Heart right ventricle (tissue), 16 donors: ENCODE measurements at regions not wholly inside any gene's neighbourhood (a gene's known extent, or its start where the extent isn't known, plus 50 kb on each side); places are given as distances from the start of the nearest gene placed in this dataset.

Experiments
- ATAC-seq, 8 donors: fragments of 200-7000 bp; cut with Tn5 transposase; one replicate each; pipeline ENCODE4 v1.9.1; 2020; ENCODE audit warnings: mild to moderate bottlenecking in 8 of 8, moderate library complexity in 8 of 8, moderate number of reproducible peaks in 1 of 8
- DNase-seq, 2 donors: peaks; one replicate each; pipeline ENCODE4 v3.0.0-alpha.2; 2020
- H3K27ac ChIP-seq, 10 donors: fragments of 200-600 bp; sonication (generic) in 2 of 10; one replicate each; pipeline versions ENCODE4 v1.5.0 to v1.8.0; 2020 to 2022; ENCODE audit warnings: mild to moderate bottlenecking in 3 of 10
- H3K27me3 ChIP-seq, 7 donors: fragments of 200-600 bp; one replicate each; pipeline ENCODE4 v1.8.0; 2021 to 2022; ENCODE audit warnings: mild to moderate bottlenecking in 2 of 7
- H3K36me3 ChIP-seq, 9 donors: fragments of 200-600 bp; sonication (generic) in 1 of 9; one replicate each; pipeline versions ENCODE4 v1.5.0 to v1.8.0; 2020 to 2022; ENCODE audit warnings: mild to moderate bottlenecking in 2 of 9
- H3K4me1 ChIP-seq, 9 donors: fragments of 200-600 bp; sonication (generic) in 1 of 9; one replicate each; pipeline versions ENCODE4 v1.5.0 to v1.8.0; 2020 to 2022; ENCODE audit warnings: mild to moderate bottlenecking in 4 of 9
- H3K4me3 ChIP-seq, 10 donors: fragments of 200-600 bp; sonication (generic) in 2 of 10; one replicate each; pipeline versions ENCODE4 v1.5.0 to v1.8.0; 2020 to 2022; ENCODE audit warnings: mild to moderate bottlenecking in 7 of 10, moderate library complexity in 2 of 10
- H3K9me3 ChIP-seq, 11 donors: fragments of 200-600 bp in 10 of 11; sonication (generic) in 2 of 11; one replicate each; pipeline versions ENCODE4 v1.5.0 to v1.8.0; 2013 to 2022; ENCODE audit warnings: mild to moderate bottlenecking in 2 of 11, control low read depth in 1 of 11, moderate library complexity in 1 of 11
- WGBS, 2 donors: extraction: QIAGEN DNeasy Blood & Tissue Kit; methylation state at CpG; one replicate each; pipeline ENCODE4 v1.1.7; 2013; ENCODE audit warnings: inconsistent platforms in 1 of 2; 5-methylcytosine and 5-hydroxymethylcytosine counted together
- intact Hi-C, 10 donors: fragments of 100-400 bp; cut with DNase I; formaldehyde crosslinking; loops; one replicate each; pipeline versions ENCODE4 v1.11.1 to v1.14.2; 2022
- TF ChIP-seq, protein P1 (sequence below), 9 donors: fragments of 200-600 bp; sonication (generic) in 2 of 9; IDR thresholded peaks; one replicate each; pipeline versions ENCODE4 v1.5.0 to v1.8.0; 2021 to 2022; ENCODE audit warnings: antibody characterized with exemption in 9 of 9, mild to moderate bottlenecking in 5 of 9, moderate library complexity in 1 of 9
- donor health status: Arrhythmogenic right ventricular cardiomyopathy.
- donor health status: ischemic (EF 13 %, LVEDD 7.1; RV severe dilation, severe dysfunction).
- donor health status: healthy with polysubstance abuse.
- donor health status: DM: no; HTN: yes; CAD: no.
- donor health status: DM: no; HTN: no; CAD: no.
- donor health status: ischemic (EF 25% LVEDD 6.9; RV normal size, moderate dysfunction).
- donor health status: ischemic (EF 25% LVEDD 5.7; RV mildly dilated, moderate dysfunction).
- donor health status: healthy.
- donor health status: DM: yes; HTN: yes; CAD: no.
- donor health status: Ischemic cardiomyopathy.
- donor health status: ischemic (EF 35%, LVEDD 5.7; RV mildly dilated, moderate dysfunction).
- donor health status: nonischemic (EF 11% LVEDD 7.7; RV severe dilation, severe dysfunction).
- donor health status: DM: yes; HTN: yes; CAD: no.
- donor health status: PGD.
- donor health status: ischemic (EF 29% LVEDD 5.4; RV normal size, mild dysfunction).
- donor health status: nonischemic (EF 23%, LVEDD 6.1; RV moderate dilation, normal function).

DNA sequence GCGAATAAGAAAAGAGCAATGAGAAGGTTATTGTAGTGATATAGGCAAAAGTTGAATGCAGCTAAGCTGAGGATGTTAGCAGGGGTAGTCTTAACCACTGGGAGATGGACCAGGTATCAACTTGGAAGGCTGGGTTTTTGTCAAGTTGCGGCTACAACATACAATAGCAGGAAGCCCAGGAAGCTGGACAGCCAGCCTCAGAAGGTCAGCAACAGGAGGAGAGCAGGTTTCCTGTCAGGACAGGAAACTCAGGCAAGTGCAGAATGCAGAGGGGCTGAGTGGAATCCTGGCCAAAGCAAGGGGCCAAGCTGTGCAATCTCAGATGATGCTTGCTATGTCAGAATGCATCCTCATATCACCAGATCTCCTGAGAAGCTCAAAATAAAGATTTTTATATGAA, 530.0 kb upstream of the ID2 start:
- Histone ChIP-seq H3K36me3 (no peaks in the 10 kb centered on the region), H3K9me3 (peaks cover 0 to 4% (median 0%) of the 10 kb centered on the region in 11 donors), H3K4me1 (peaks cover 0 to 26% (median 4%) of the 10 kb centered on the region in 9 donors), H3K27ac (peak overlapping the region in 1 of 10 donors; percentile 18), H3K27me3 (no peaks in the 10 kb centered on the region), H3K4me3 (no peak overlapping the region)
- intact Hi-C loops: loop anchor here in 1 of 10 donors (10.0 kb wide), 1 partner anchor 533 kb away; the partner anchor contains the start of gene ID2
- peak in 5 of 8 donors; percentile 22 to 69 (median 52) for ATAC-seq
- TF ChIP-seq, protein P1, sequence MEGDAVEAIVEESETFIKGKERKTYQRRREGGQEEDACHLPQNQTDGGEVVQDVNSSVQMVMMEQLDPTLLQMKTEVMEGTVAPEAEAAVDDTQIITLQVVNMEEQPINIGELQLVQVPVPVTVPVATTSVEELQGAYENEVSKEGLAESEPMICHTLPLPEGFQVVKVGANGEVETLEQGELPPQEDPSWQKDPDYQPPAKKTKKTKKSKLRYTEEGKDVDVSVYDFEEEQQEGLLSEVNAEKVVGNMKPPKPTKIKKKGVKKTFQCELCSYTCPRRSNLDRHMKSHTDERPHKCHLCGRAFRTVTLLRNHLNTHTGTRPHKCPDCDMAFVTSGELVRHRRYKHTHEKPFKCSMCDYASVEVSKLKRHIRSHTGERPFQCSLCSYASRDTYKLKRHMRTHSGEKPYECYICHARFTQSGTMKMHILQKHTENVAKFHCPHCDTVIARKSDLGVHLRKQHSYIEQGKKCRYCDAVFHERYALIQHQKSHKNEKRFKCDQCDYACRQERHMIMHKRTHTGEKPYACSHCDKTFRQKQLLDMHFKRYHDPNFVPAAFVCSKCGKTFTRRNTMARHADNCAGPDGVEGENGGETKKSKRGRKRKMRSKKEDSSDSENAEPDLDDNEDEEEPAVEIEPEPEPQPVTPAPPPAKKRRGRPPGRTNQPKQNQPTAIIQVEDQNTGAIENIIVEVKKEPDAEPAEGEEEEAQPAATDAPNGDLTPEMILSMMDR (IDR thresholded peaks at IDR 0.05): no peak
- no peak for DNase-seq
- 75 to 76% methylated on average over 2 of the region's 2 CpGs for WGBS, 2 donors

DNA sequence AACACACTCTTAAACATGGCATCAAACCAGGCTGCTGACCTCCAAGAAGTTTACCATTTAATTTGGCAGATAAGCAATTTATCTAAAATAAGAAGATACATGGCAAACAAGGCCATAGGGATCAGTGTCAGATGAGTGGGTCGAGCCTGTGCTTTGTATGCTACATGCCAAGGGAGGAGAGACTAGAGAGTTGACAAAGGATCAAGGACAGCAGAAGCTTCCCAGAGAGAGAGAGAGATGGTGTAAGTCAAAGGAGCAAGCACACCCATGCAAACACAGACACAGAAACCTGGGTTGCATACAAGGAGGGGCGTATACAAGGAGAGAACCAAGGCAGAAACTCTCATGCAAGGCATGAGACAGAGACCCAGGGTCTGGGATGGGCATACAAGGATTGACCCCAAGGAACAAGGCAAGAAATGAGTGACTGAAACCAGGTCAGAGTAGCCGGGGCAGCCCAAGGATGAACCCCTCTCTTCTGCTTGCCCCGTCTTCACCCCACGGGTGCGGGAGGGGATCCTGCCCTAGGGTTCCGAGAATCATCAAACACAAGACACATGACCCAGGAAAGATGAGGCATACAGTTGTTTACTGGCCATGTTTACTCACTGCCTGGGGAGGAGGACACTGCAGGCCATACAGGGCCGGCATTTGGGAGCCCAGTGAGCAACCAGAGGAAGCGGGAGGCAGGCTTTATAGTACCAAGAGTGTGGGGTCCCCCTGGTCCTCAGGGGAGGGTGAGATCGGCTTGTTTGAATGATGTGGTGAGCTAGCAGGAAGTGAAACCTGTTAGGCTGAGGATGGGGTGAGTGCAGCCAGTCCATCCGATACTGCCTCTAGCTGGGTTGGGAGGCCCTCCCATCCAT, 529.2 kb upstream of the ID2 start:
- Histone ChIP-seq H3K36me3 (no peaks in the 10 kb centered on the region), H3K4me1 (peaks cover 0 to 19% (median 0%) of the 10 kb centered on the region in 9 donors), H3K27ac (peak overlapping the region in 1 of 10 donors; percentile 16), H3K4me3 (no peak overlapping the region), H3K27me3 (no peaks in the 10 kb centered on the region), H3K9me3 (peaks cover 0 to 7% (median 0%) of the 10 kb centered on the region in 11 donors)
- no peak for ATAC-seq
- no peak for DNase-seq
- TF ChIP-seq, protein P1 (IDR thresholded peaks at IDR 0.05): no peak
- 88 to 91% methylated on average over 11 of the region's 11 CpGs for WGBS, 2 donors
- intact Hi-C loops: loop anchor here in 1 of 10 donors (10.0 kb wide), 1 partner anchor 532 kb away; the partner anchor contains the start of gene ID2

DNA sequence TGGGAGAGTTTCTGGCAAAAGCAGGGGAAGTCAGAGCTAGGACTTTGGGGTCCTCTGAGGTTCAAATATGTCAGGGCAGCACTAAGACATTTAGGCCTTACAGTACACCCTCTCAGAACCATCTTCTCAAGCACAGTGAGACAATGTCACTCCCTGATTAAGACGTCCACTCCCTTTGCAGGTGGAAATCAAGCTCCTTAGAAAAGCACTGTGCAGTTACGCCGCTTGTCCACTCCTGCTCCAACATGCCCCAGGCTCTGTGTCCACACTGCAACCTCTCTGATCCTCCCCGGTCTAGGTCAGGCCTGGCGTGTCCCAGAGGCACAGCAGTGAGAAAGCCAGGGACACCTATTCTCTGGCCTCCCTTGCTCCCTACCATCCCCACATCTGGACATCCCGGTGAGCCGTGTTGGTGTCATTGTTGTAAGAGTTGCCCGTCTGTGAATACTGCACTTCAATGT, 528.6 kb upstream of the ID2 start:
- whole genome bisulfite sequencing, 2 donors: 97 to 99% methylated on average over 8 of the region's 8 CpGs
- ATAC-seq: no peak
- Histone ChIP-seq H3K27me3 (no peaks in the 10 kb centered on the region), H3K36me3 (no peaks in the 10 kb centered on the region), H3K9me3 (peaks cover 0 to 7% (median 0%) of the 10 kb centered on the region in 11 donors), H3K27ac (no peak overlapping the region), H3K4me1 (peaks cover 0 to 19% (median 0%) of the 10 kb centered on the region in 9 donors), H3K4me3 (no peak overlapping the region)
- intact Hi-C loops: loop anchor here in 1 of 10 donors (10.0 kb wide), 1 partner anchor 532 kb away; the partner anchor contains the start of gene ID2
- TF ChIP-seq, protein P1 (IDR thresholded peaks at IDR 0.05): no peak
- no peak for DNase-seq

DNA sequence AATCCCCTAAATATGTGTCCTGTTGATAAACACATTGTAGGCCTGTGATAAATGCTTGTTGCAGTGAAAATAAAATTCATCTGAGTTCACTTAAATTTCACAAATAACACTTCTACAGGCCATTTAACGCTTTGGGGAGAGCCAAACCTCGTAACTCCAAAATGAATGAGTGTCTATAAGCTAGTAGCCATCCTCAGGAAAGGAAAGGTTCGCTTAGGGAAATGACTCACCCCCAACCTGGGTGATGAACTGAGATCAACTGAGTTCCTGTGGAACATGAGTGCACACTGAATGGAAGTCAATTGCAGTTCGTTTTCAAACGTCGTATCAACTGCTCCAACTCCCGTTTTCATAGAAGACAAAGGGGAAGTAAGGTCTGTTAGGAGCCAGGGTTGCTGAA, 527.6 kb upstream of the ID2 start:
- no peaks in the 10 kb centered on the region for H3K36me3 ChIP-seq
- peak in 1 of 8 donors; percentile 22 for ATAC-seq
- H3K27me3 ChIP-seq: no peaks in the 10 kb centered on the region
- H3K4me3 ChIP-seq: no peak overlapping the region
- H3K27ac ChIP-seq: no peak overlapping the region
- TF ChIP-seq, protein P1 (IDR thresholded peaks at IDR 0.05): no peak
- peaks cover 0 to 19% (median 0%) of the 10 kb centered on the region in 9 donors for H3K4me1 ChIP-seq
- intact Hi-C loops: loop anchor here in 1 of 10 donors (10.0 kb wide), 1 partner anchor 531 kb away; the partner anchor contains the start of gene ID2
- H3K9me3 ChIP-seq: peaks cover 0 to 7% (median 0%) of the 10 kb centered on the region in 11 donors
- DNase-seq: no peak
- WGBS, 2 donors: 71 to 75% methylated on average over 7 of the region's 7 CpGs
